Fibroblast of mammary gland (primary cell): ENCODE measurements at regions not wholly inside any gene's neighbourhood (a gene's known extent, or its start where the extent isn't known, plus 50 kb on each side); places are given as distances from the start of the nearest gene placed in this dataset.
"Not testable (repeated sequence)": the region's sequence is repeated elsewhere in the genome, so short reads cannot be mapped to it uniquely, and the experiment has no call there.

Experiments used
- DNase-seq: peaks from one replicate; pipeline ENCODE4 v3.0.0-alpha.2; 2010; ENCODE audit warnings: low read depth
- H3K4me3 ChIP-seq: 2 replicates; pipeline ENCODE4 v1.5.1; 2011; ENCODE audit warnings: low read depth, mild to moderate bottlenecking, low read length, moderate library complexity; ENCODE audit not compliant: control insufficient read depth
- TF ChIP-seq, protein P1 (sequence below): conservative IDR thresholded peaks from 2 replicates; pipeline ENCODE4 v1.5.1; 2011; ENCODE audit warnings: low read depth, low read length, inconsistent platforms; ENCODE audit not compliant: control insufficient read depth, insufficient read depth

DNA sequence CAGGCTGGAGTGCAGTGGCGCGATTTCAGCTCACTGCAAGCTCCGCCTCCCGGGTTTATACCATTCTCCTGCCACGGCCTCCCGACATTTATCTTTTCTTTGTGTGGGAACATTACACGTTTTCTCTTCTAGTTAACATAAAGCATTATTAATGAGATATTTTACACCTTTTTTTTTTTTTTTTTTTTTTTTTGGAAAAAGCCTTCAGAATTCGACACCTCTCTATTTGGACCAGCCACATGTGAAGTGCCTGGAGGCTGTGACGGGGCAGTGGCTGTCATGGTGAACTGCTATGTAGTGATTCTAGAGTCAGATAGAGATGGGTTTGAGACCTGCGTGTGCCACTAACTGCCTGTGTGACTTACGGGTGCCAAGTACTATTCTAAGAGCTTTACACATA lies 64.3 kb downstream of the SMIM38 start:
- no peak overlapping the region for H3K4me3 ChIP-seq
- no peak for DNase-seq
- TF ChIP-seq, protein P1, sequence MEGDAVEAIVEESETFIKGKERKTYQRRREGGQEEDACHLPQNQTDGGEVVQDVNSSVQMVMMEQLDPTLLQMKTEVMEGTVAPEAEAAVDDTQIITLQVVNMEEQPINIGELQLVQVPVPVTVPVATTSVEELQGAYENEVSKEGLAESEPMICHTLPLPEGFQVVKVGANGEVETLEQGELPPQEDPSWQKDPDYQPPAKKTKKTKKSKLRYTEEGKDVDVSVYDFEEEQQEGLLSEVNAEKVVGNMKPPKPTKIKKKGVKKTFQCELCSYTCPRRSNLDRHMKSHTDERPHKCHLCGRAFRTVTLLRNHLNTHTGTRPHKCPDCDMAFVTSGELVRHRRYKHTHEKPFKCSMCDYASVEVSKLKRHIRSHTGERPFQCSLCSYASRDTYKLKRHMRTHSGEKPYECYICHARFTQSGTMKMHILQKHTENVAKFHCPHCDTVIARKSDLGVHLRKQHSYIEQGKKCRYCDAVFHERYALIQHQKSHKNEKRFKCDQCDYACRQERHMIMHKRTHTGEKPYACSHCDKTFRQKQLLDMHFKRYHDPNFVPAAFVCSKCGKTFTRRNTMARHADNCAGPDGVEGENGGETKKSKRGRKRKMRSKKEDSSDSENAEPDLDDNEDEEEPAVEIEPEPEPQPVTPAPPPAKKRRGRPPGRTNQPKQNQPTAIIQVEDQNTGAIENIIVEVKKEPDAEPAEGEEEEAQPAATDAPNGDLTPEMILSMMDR = no peak

DNA sequence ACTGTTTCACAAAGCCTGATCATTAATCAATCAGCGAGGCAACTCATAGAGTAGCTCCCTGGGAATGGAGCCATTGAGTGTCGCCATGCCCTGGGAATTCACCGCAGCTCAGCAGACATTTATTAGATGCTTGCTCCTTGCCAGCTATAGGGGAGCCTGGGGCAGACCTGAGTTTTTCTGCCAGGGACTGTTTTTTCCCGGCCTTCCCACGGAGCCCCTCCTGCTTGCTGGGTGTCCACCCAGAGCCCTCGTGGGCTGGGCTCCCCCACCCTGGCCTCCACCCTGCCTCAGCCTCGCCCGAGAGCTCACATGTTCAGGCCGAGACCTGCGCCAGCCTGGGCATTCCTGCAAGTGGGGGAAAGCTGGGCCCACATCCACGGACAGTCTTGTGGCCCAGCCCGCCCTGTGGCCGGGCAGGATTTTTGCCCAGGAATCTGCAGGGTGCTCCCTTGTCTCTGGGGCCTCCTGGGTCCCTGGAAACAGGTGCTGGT lies 64.9 kb downstream of the SMIM38 start:
- no peak overlapping the region for H3K4me3 ChIP-seq
- peak; percentile 8 for DNase-seq
- TF ChIP-seq, protein P1 = no peak

DNA sequence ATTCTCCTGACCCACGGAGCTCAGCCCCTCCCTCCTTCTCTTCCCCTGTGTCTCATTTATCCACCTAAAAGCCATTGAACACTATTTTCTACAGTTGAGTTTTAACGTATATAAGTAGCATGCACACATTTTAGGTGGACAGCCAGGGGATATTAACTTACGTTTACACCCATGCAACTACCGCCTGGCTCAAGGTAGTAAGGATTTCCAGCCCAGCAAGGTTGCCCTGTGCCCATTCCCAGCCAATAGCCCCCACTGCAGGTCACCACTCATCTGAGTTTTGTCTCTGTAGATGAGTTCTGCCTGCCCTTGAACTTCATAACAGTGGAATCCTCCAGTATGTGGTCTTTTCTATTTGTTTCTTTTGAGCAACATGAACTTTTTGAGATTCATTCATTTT lies 65.4 kb downstream of the SMIM38 start:
- no peak overlapping the region for H3K4me3 ChIP-seq
- no peak for DNase-seq
- TF ChIP-seq, protein P1 = no peak

DNA sequence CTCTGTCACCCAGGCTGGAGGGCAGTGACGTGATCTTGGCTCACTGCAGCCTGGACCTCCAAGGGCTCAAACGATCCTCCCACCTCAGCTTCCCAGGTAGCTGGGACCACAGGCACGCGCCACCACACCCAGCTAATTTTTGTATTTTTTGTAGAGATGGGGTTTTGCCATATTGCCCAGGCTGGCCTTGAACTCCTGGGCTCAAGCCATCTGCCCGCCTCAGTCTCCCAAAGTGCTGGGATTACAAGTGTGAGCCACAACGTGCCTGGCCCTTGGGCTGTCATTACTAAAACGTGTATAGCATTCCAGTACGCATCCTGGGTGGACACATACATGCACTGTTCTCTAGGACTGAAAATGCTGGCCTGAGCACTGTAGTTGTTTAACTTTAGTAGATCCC lies 65.9 kb downstream of the SMIM38 start:
- H3K4me3 ChIP-seq, DNase-seq: not testable (repeated sequence)

DNA sequence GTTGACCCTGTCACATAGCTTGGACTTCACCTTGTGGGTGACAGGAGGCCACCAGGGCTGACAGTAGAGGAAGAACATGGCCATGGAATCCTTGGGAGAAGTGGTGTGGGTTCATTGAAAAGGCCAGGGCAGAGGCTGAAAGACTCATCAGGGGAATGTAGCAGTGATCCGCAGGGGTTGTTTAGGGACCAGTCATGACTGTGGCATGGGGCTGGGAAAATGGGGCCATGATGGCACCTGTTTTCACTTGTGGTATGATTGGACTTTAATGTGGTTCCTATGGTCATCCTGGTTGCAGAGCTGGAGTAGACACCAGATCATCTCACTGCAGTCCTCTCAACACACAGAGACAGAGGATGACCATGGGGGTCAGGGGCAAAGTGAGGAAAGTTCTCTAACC lies 66.7 kb upstream of the MYEOV start:
- TF ChIP-seq, protein P1 = no peak
- DNase-seq = no peak
- no peak overlapping the region for H3K4me3 ChIP-seq

DNA sequence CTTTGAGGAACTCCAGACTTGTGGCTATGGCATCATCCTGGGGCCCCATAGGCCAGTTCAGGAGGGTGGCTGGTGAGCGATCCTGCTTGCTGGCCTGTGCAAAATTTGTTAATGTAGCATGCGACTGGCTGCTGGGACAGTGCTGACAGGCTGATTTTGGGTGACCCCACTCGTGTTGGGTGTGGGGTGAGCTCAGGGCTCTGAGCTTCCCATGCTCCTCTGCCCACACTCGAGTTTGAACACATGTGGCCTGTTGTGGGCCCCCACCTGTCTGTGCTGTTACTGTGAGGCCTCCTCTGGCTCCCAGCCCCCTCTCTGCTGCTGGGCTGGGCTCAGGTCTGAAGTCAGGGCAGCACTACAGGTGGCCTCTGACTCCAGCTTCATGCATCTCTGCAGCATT lies 64.4 kb upstream of the MYEOV start:
- H3K4me3 ChIP-seq = no peak overlapping the region
- DNase-seq = no peak
- TF ChIP-seq, protein P1 = no peak

DNA sequence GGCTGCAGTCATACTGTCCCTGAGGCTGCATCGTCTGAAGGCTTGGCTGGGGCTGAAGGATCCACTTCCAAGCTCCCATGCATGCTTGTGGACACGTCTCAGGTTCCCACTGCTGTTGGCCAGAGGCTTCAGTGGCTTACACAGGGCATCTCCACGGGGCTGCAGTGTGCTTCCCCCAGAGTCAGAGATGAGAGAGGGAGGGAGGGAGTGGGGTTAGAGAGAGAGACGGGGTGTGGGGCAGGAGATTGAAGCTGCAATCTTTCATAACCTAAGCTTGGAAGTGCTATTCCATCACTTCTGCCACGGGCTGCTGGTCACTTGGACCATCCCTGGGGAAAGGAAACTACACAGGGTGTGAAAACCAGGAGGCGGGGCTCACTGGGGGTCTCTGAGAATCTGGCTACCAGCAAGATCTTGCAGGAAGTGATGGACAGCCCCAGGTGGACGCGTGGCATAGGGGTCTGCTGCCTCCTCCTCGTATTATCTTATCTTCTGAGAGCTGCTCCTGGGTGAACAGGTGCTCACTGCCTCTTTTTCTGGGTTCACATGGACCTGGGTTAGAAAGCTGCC lies 63.0 kb upstream of the MYEOV start:
- DNase-seq = no peak
- H3K4me3 ChIP-seq = no peak overlapping the region
- TF ChIP-seq, protein P1 = no peak
